ENCODE measurements at regions not wholly inside any gene's neighbourhood (a gene's known extent, or its start where the extent isn't known, plus 50 kb on each side); places are given as distances from the start of the nearest gene placed in this dataset.

GRCh38 chr5:124057724-124058231, 545.8 kb downstream of the CSNK1G3 start:
- no peaks in the 10 kb centered on the region for H3K9me3 ChIP-seq
- no peak for TF ChIP-seq EP300 (IDR thresholded peaks at IDR 0.05)
- no peak for TF ChIP-seq POLR2A (IDR thresholded peaks at IDR 0.05)
- no peak for TF ChIP-seq CTCF (IDR thresholded peaks at IDR 0.05)
- no peak for TF ChIP-seq POLR2AphosphoS5 (IDR thresholded peaks at IDR 0.05)
- no peaks in the 10 kb centered on the region for H3K27me3 ChIP-seq
- no peak overlapping the region for H3K27ac ChIP-seq
- 40% methylated on average over 4 of the region's 4 CpGs for WGBS
- no peak overlapping the region for H3K4me3 ChIP-seq
- no peak for DNase-seq (ENCODE audit: low spot score in 2 of 2)
- H3K36me3 ChIP-seq: no peaks in the 10 kb centered on the region
- peaks cover 19% of the 10 kb centered on the region for H3K4me1 ChIP-seq

- H3K4me3 ChIP-seq: no peak overlapping the region
- DNase-seq (ENCODE audit: low spot score in 2 of 2): peak in 1 of 2 donors; percentile 55
Measured at GRCh38 chr5:124056991-124057723, 545.2 kb downstream of the CSNK1G3 start.

GRCh38 chr5:124056326-124056990, 544.5 kb downstream of the CSNK1G3 start:
- no peak for DNase-seq (ENCODE audit: low spot score in 2 of 2)
- Histone ChIP-seq H3K4me3 (no peak overlapping the region), H3K4me1 (peaks cover 12% of the 10 kb centered on the region), H3K36me3 (no peaks in the 10 kb centered on the region), H3K27ac (no peak overlapping the region), H3K9me3 (no peaks in the 10 kb centered on the region), H3K27me3 (no peaks in the 10 kb centered on the region)
- TF ChIP-seq POLR2AphosphoS5 (IDR thresholded peaks at IDR 0.05): no peak
- TF ChIP-seq EP300 (IDR thresholded peaks at IDR 0.05): no peak
- TF ChIP-seq POLR2A (IDR thresholded peaks at IDR 0.05): no peak
- TF ChIP-seq CTCF (IDR thresholded peaks at IDR 0.05): no peak
- 83% methylated on average over 11 of the region's 11 CpGs for WGBS

More at GRCh38 chr5:124056991-124057723, 545.2 kb downstream of the CSNK1G3 start:
- 29% methylated on average over 6 of the region's 6 CpGs for WGBS
- H3K27me3 ChIP-seq: no peaks in the 10 kb centered on the region
- no peak overlapping the region for H3K27ac ChIP-seq
- TF ChIP-seq CTCF (IDR thresholded peaks at IDR 0.05): no peak
- TF ChIP-seq POLR2A (IDR thresholded peaks at IDR 0.05): no peak
- TF ChIP-seq POLR2AphosphoS5 (IDR thresholded peaks at IDR 0.05): no peak
- TF ChIP-seq EP300 (IDR thresholded peaks at IDR 0.05): no peak
- no peaks in the 10 kb centered on the region for H3K9me3 ChIP-seq
- no peaks in the 10 kb centered on the region for H3K36me3 ChIP-seq
- H3K4me1 ChIP-seq: peaks cover 19% of the 10 kb centered on the region

DNA sequence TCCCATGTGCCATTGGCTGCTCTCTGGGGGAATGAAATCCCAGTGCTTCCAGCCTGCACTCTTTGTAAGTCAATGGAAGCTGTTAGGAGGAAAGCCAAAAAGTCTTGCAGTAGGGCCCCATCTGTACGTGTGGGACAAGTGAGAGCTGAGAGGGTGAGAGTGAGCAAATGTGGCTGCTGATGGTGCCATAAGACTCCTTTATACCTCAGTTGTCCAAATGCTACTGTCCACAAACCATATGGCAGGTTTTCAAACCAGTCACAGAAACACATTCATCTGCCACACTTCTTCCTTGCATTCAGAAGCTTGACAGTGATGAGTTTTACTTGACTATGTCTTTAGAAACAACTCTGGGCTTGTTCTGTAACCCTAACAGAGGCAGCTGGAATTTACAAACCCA, 543.8 kb downstream of the CSNK1G3 start:
- TF ChIP-seq EP300 (IDR thresholded peaks at IDR 0.05) (no peak), POLR2AphosphoS5 (IDR thresholded peaks at IDR 0.05) (no peak), CTCF (IDR thresholded peaks at IDR 0.05) (no peak), POLR2A (IDR thresholded peaks at IDR 0.05) (no peak)
- Histone ChIP-seq H3K9me3 (no peaks in the 10 kb centered on the region), H3K4me1 (peaks cover 9% of the 10 kb centered on the region), H3K27ac (no peak overlapping the region), H3K4me3 (no peak overlapping the region), H3K36me3 (no peaks in the 10 kb centered on the region), H3K27me3 (no peaks in the 10 kb centered on the region)
- WGBS: 91% methylated on average over 1 of the region's 1 CpG
- DNase-seq (ENCODE audit: low spot score in 2 of 2): no peak

DNA sequence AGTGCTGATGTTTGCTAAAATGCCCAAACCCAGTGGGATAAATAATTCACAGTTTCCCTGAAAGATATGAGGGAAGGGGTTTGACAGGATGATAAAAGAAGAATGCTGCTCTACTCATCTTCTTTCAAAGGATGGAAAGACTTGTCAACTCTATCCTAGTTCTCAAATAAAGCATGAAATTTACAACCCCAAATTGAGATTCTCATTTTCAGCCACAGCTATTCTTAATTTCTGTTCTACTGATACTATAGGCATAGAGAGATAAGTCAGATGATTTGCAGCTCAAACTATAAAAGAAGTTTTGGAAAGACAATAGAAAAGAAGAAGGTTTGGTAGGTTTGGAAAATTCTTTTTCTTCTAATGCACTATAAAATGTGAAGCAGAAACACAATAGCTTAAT, 542.6 kb downstream of the CSNK1G3 start:
- Histone ChIP-seq H3K4me1 (peaks cover 9% of the 10 kb centered on the region), H3K36me3 (no peaks in the 10 kb centered on the region), H3K27me3 (no peaks in the 10 kb centered on the region), H3K9me3 (no peaks in the 10 kb centered on the region), H3K27ac (no peak overlapping the region), H3K4me3 (no peak overlapping the region)
- TF ChIP-seq POLR2A (IDR thresholded peaks at IDR 0.05): no peak
- no peak for TF ChIP-seq EP300 (IDR thresholded peaks at IDR 0.05)
- TF ChIP-seq CTCF (IDR thresholded peaks at IDR 0.05): no peak
- no peak for TF ChIP-seq POLR2AphosphoS5 (IDR thresholded peaks at IDR 0.05)
- no peak for DNase-seq (ENCODE audit: low spot score in 2 of 2)
